SK-N-MC (cell line): ENCODE measurements at regions not wholly inside any gene's neighbourhood (a gene's known extent, or its start where the extent isn't known, plus 50 kb on each side); places are given as distances from the start of the nearest gene placed in this dataset.
"Not testable (repeated sequence)": the region's sequence is repeated elsewhere in the genome, so short reads cannot be mapped to it uniquely, and the experiment has no call there.

Experiments used
- EZH2 ChIP-seq: fragments of 200-600 bp; sonication (generic); IDR thresholded peaks from one replicate; pipeline ENCODE4 v1.6.1; 2017; ENCODE audit warnings: antibody characterized with exemption
- FOXP2 ChIP-seq: optimal IDR thresholded peaks from 2 replicates; pipeline ENCODE3; 2011; ENCODE audit warnings: mild to moderate bottlenecking, moderate library complexity; ENCODE audit not compliant: insufficient read depth; ENCODE audit errors: extremely low read length, control extremely low read depth
- POLR2AphosphoS5 ChIP-seq: IDR thresholded peaks from 2 replicates; pipeline ENCODE4 v1.6.1; 2012; ENCODE audit warnings: mild to moderate bottlenecking, low read depth, low read length, borderline replicate concordance

- not testable (repeated sequence) for TF ChIP-seq EZH2, POLR2AphosphoS5, FOXP2
Observed at GRCh38 chr11:94236416-94236815, 68.0 kb upstream of the IZUMO1R start.
